HG03378 (cell line): ENCODE measurements at regions not wholly inside any gene's neighbourhood (a gene's known extent, or its start where the extent isn't known, plus 50 kb on each side); places are given as distances from the start of the nearest gene placed in this dataset.

Experiments used
- ATAC-seq: cut with Tn5 transposase; IDR thresholded peaks from one replicate; pipeline ENCODE4 v1.9.1; 2021; ENCODE audit warnings: mild to moderate bottlenecking, moderate library complexity; ENCODE audit not compliant: unreplicated experiment

DNA sequence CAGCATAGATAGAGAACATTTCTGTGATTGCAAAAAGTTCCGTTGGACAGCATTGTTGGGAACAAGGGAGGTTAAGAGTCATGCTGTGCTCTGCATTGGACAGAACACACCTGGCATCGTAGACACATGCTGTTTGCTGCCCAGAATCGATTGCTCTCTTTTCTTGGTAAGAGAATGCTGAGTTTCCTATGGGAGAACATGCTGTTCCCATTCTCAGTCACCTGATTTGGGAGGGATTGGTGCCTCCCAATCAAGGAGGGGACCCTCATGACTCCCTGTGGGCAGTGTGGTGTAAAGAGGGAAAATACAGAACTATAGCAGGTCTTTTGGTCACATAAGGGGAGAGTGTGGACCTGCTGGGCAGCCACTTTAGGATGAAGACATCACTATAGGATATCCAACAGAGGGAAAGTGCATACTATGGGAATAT is 555.4 kb upstream of the CLINT1 start:
- no peak for ATAC-seq

DNA sequence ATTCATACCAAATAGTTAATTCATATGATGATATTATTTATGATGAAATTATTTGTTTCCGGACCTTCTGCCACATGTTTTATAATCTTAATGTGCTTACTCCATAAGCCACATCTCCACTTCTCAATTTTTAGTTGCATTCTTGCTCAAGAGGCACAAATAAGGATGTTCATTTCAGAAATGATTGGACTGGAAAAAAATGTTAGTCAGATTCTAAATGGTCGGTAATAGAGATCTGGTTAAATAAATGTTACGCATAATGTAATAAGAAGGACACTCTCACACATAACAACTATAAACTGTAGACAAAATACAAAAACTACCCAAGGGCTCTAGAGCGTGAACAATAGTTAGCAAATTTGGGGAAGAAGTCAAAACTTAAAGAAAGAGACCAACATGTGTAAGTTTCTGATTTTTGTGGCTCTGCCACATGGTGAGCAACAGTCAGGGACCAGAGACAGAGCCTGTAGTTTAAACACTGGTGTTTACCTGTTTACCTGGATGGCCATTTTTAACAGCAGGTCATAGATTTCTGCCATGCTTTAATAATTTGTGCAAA is 554.3 kb upstream of the CLINT1 start:
- ATAC-seq: no peak

DNA sequence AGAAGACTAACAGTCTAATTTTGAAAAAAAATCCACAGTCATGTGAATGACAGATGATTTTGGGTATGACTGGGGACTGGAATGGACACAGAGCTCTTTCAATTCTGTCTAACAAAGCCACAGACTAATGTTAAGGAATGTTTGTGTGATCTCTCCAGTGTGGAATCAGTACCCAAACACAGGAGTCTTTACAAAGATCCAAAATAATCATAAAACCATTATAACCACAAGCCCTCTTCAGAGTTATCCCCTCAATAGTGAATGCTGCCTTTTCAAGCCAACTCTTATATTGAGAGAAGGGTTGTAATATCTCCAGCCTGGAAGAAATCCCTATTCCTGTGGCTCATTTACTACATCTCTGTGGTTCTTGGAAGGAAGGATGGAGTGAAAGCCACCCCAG is 552.0 kb upstream of the CLINT1 start:
- ATAC-seq: no peak

DNA sequence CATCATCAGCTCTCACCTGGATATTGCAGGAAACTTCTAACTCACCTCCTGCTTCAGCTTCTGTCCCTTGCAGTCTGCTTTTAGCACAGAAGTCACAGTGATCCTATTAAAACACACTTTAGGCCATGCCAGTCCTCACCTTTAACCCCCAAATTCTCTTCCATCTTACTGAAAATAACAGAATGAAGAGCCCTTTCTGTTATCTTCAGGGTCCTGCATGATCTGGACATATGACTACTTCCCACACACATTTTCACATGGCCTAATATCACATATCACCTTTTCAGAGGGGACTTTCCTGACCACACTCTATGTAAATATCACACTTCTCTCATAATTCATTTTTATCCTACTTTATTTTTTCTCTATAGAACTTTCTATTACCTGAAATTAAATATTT is 550.6 kb upstream of the CLINT1 start:
- ATAC-seq: peak; percentile 79

DNA sequence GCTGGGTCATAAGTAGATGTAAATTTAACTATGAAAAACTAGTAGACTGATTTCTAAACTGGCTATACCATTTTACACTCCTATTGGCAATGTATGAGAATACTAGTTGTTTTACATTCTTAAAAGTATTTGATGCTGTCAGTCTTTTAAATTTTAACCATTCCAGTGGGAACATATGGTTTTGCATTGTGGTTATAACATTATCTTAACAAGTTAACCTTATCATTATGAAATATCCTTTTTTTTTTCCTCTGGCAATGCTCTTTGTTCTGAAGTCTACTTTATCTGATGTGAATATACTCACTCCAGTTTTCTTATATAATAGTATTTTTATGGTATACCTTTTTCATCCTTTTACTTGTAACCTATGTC is 548.9 kb upstream of the CLINT1 start:
- ATAC-seq: no peak

GRCh38 chr5:158406884-158407823 is 548.2 kb upstream of the CLINT1 start:
- peak; percentile 51 for ATAC-seq

DNA sequence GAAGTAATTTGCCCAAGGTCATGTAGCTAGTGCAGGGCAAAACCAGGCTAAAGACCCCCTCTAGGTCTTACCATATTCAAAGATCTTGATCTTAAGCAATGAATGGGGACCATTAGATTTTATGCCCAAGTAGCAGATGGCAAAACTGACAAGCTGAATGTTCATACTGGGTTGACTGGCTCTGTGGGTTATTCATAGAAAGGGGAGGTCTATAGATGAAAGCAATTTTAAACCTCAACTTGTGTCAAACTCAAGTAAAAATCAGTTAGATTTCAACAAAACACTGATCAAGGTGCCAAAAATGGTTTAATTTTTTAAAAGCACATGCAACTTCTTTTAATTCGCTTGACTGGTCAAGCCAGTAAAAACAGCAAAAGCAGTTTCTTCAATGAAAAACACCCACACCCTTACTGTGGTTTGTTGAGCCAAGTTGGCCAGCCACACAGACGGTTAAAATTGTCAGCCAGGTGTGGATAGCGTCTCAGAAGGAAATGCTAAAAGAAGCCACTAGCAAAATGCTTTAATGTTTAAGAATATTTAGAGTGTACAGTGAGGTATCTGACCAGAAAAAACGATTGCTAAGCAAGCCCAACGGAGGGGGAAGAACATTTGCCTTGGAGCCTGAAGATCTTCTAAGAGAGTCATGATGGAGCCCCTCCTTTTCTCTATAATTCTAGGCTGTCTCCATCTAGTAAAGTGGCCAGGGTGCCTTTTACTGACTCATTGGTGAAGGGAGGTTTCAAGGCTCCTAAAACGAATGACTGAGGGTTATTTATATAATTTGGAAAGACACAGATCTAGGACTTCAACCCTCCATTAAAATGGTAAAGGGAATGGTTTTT is 539.6 kb upstream of the CLINT1 start:
- ATAC-seq: peak; percentile 88

DNA sequence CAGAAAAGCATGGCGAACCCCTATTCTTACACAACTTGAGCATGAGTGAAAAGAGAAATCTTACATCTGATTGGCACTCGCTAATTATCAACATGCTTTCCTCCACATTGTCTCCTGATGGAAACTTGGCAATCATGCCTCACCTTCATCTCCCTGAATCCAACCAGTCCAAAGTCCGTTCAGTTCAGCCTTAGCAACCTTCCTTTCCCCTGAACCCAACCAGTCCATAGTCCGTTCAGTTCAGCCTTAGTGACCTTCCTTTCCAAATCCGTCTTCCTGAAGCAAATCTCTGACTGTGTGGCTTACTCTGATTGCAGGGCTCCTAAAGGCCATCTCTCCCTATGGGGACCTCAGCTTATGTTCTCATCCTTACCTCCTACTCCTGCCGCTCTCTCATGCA is 538.3 kb upstream of the CLINT1 start:
- no peak for ATAC-seq

DNA sequence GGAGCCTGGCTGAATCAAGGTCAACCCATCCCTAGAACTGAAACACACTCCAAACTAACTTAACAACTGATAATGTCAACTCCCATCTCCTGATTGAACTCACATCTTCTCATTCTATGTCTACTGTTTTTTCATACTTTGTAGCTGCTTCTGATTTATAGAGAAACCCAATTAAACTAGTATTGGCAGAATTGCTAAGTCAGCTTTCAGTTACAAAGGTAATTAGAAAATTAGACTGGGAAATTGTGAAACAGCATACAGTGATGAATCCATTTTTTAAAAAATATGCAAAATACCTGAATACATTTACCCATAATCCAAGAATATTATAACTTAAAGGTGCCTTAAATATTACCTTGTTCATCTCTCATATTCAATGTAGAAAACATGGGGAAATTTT is 535.2 kb upstream of the CLINT1 start:
- ATAC-seq: no peak

GRCh38 chr5:158393457-158393856 is 534.5 kb upstream of the CLINT1 start:
- ATAC-seq: no peak

GRCh38 chr5:158392753-158393152 is 533.8 kb upstream of the CLINT1 start:
- no peak for ATAC-seq

DNA sequence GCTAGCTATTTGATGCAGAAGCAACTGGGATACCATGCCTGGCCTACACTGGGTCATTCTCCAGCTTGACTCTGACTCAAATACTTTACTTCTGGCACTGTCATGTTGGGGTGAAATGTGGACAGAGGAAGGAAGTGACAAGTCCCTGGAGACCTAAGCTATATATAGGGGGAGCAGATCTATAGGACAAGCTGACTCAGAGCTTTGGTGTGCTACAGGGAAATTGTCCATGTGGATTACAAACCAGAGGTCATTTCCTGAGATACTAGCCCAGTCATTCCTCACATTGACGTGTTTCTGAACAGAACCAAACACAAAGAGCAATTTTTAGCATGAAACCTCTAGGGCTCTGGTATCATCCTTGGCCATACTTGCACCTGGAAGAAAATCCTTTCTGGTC is 531.6 kb upstream of the CLINT1 start:
- peak; percentile 77 for ATAC-seq

- ATAC-seq: no peak
Observed at GRCh38 chr5:158389786-158390185, 530.8 kb upstream of the CLINT1 start.

GRCh38 chr5:158388021-158388420 is 529.1 kb upstream of the CLINT1 start:
- ATAC-seq: no peak

- no peak for ATAC-seq
Observed at GRCh38 chr5:158387499-158387898, 528.6 kb upstream of the CLINT1 start.

- ATAC-seq: no peak
Observed at GRCh38 chr5:158385982-158386381, 527.0 kb upstream of the CLINT1 start.

GRCh38 chr5:158384535-158385481 is 525.9 kb upstream of the CLINT1 start:
- no peak for ATAC-seq

DNA sequence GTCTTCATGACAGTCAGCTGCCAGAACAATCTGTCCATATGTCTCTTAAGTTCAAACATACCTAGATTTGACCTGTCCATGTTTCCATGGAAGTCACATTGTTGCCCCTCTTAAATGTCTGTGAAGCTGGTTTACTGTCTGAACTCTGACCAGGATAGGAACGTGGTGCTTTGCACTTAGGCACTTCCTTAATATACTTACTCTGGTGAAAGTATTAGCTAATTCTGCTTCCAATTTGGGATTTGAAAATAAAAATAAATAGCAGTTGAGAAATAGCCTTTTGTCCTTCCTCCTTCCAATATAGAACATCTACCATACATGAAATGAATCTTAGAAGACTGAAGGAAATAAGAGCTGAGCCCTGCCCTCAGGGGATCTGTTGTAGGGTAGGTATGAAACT is 524.5 kb upstream of the CLINT1 start:
- no peak for ATAC-seq

DNA sequence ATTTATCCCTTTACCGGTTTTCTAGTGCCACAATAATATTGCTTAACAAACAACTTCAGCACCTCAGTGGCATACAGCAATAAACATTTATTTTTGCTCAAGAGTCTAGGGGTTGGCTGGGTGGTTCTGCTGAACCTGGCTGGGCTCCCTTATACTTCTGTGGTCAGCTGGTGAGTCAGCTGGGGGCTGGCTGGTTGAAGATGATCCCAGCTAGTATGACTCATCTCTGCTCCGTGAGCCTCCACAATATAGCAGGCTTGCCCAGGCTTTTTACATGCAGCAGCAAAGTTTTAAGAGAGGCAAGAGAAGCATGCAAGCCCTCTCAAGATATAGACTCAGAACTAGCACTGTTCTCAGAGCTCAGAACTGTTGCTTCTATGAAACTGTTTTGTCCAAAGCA is 523.5 kb upstream of the CLINT1 start:
- ATAC-seq: peak; percentile 97

DNA sequence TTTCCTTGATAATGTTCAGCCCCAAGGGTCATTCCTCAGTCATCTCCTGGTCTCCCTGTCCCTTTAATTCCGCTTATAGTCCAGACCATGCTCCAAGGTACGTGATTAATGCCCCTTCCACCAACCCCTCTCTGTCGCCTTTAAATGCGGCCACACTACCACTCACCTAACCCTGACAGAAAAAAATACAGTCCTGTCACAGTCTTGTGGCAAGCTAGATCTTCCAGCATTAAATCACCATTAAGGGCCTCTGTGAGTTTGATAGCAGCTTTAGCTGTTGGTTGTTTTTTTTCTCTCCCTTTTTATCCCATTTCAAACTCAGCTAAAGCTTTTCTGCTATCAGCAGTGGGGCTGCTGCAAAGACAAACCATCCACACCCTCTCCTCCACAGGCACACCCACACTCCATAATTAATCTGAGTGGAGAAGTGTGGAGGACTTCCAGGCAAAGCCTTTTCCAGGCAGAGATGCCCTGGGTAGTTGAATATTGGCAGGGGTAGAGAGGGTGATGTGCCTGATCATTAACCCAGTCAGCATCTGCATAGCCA is 522.7 kb upstream of the CLINT1 start:
- ATAC-seq: no peak
